Dermis blood vessel endothelial cell (primary cell): ENCODE measurements at regions not wholly inside any gene's neighbourhood (a gene's known extent, or its start where the extent isn't known, plus 50 kb on each side); places are given as distances from the start of the nearest gene placed in this dataset.
A peak's percentile ranks its signal among the peaks of the same experiment; 100 is the strongest.

Experiments used
- DNase-seq: peaks from one replicate; pipeline ENCODE4 v3.0.0; 2010

DNA sequence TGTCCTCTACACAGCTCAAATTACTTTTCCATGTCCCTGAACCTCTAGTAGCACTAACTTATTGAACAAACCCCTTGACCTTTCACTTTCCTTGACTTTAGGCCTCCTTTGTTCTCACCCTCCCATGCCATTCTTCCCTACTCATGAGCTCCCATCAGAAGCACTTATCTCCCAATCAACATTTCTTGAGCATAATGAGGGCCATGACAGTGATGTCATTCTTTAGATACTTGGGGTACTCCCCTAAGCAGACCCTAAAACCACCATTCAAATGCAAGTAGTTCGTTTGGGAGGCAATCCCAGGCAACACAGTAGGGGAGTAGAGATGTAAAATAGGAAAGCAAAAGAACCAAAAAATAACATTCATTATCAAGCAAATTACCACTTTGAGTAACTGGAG, 115.9 kb upstream of the ARHGAP28 start:
- no peak for DNase-seq

DNA sequence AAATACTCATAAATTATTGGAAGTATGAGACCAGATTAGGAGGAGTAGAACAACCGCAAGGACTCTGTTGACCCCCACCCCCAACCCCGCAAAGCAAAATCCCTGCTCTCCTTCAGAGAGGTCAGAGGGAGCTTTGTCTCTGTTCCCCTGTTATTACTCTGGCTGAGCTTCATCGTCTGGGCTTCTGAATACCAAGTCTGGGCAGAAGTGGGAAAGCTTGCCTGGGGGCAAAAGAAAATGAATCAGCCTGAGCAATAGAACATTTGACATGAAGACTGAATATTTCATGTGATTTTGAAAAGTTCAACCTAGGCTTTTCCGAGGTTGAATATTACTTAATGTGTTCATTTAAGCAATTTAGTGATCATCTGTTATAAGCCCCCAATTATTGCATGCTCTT, 114.6 kb upstream of the ARHGAP28 start:
- no peak for DNase-seq

DNA sequence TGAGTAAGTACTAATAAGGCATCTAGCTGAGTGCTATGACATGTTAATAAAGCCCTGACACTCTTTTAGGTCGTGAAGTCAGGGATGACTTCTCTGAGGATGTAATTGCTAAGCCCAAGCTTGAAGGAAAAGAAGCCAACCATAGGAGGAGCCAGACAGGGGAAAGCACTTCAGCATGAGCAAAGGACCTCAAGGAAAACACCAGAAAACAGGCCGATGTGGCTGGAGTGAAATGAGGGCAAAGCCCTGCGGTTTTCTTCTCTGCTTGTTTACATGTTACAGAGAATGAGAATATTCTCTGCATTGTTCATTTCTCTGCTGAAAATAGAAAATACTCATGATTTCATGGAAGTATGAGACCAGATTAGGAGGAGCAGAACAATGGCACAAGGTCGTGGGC, 112.5 kb upstream of the ARHGAP28 start:
- DNase-seq = no peak

DNA sequence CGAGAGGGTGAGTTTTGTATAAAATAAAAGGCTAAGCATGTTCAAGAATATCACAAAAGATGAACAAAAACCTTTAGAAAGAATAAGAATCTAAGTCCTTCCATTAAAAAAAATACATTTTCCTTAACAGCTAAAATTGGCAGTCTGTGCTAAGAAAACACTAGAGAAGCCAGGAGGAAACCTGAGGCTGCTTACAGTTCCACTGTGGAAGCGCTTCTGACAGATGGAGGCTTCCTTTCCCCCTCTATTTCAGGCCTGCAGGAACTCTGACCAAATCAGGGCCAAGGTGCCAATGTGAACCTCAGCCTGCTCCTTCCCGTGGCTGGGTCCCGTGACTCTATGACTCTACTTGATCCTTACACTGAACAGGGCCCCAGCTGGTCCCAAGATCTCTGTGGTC, 108.1 kb upstream of the ARHGAP28 start:
- DNase-seq = no peak

DNA sequence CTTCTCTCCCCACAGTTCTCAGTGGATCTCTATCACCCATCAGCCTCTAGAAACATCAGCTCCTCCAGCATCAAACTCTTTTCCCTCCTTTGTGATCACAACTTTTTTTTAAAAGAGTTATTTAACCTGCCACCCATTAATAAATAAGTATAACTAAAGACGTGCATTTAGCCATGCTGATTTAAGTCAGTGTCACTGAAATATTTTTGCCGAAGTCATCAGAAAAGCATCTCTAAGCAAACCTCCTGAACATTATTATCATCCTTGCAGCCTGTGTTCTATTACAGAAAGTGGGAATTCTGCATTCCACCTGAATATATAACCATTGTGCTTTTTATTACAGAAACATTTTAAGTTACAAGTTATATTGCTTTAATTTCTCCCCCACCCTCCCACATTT, 106.2 kb upstream of the ARHGAP28 start:
- no peak for DNase-seq

DNA sequence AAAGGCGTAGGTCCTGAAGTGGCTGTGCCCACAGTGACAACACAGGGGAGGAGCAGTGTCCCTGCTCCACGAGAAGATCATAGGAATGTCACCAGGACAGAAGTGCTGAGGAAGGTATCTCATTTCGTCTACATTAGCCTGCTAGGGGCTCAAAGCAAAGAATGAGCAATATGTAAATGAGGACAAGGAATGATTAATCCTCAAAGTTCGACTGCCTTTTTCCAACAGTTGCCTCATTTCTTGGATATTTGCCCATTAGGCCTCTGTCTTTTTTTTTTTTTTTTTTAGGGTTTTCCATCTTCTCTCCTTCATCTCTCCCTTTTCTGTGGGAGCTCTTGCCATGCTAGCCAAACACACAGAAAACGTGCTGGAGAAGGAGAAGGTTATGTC, 105.2 kb upstream of the ARHGAP28 start:
- DNase-seq = peak; percentile 1

DNA sequence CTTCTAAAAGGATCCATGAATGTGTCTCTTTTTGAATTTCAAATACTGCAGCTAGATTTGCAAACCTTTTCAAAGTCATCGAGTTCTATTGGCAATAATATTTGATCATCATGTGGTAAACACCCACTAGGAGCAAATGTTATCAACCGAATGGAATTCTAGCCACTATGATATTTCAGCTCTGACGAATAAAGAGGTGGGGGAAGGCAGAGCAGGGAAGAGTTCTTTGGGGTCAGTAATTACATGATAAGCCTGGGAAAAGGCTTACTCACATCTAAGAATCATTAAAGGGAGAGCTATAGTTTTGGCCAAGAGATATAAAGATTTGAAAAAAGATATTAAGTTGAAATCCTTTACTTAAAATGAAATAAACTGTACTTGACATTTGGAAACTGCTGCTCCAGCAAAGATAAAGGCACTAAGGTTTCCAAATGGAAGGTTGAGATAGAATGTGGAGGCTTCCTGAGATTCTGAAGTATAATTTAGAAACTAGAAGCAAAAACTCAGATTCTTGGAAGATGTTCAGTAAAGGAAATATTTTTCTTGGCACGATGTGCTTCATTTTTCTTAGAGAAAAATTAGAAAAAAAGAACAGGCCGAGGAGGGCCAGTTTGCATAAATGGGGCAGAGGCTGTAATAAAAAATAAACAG, 104.7 kb upstream of the ARHGAP28 start:
- no peak for DNase-seq

DNA sequence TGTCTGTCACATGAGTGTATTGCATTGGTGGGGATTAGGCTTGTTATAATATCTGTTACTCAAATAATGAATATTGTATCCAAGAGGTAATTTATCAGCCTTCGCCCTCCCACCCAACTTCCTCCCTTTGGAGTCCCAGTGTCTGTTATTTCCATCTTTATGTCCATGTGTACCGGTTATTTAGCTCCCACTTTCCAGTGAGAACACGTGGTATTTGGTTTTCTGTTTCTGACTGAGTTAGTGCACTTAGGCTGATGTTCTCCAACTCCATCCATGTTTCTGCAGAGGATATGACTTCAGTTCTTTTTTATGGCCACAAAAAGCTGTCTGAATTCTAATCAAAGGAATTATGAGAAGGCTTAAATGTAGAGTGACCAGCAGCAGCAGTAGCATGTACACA, 104.0 kb upstream of the ARHGAP28 start:
- no peak for DNase-seq

DNA sequence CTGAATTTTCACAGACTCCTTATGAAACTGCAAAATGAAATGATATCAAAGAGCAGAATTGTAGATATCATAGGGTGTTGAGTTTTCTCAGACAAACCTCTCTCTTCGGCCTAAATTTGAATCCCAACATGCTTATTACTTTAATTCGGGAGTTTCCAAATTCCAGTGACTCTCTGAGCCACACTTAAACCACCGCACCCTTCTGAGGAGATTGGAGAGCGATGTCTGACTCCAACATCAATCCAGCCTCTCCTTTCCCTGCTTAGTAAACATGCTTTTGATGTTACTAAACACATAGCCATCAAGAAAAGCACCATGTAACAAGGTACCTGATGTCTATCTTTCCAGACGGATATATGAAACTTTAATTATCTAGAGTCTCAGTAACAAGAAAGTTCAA, 103.1 kb upstream of the ARHGAP28 start:
- no peak for DNase-seq

DNA sequence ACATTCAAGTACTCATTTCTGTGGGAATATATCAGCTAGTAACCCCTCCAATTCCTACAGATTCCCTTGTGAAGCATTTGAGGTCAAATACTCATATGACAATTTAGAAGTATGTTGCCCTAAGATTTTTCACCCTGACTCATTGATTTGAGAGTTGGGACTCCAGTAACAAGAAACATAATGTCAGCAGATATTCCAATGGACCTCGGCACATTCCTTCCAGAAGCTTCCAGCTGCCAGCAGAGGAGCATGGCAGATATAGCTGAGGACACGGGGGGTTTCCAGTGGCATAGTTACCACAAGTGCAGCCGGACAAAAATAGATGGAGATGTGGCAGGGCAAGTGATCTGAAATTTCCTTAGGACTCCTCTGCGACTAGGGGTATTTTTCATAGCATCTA, 101.9 kb upstream of the ARHGAP28 start:
- DNase-seq = no peak

DNA sequence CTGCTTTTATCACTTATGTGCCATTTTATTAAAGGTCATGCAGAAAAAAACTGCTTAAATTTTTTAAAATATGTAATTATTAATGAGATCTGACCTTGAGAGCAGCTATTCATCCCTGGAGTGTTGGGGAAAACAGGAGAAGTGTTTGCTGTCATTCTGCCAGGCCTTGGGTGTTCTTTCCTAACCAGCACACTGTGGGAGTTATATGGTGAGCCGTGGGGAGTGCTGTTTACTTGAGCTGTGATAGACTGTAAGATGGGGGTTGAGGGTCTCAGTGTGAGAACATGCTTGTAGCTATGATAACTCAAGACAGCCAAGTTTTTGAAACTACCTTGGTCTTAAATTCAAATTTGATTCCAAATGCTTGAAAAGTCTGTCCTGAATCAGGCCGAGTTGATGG, 101.3 kb upstream of the ARHGAP28 start:
- DNase-seq = no peak

DNA sequence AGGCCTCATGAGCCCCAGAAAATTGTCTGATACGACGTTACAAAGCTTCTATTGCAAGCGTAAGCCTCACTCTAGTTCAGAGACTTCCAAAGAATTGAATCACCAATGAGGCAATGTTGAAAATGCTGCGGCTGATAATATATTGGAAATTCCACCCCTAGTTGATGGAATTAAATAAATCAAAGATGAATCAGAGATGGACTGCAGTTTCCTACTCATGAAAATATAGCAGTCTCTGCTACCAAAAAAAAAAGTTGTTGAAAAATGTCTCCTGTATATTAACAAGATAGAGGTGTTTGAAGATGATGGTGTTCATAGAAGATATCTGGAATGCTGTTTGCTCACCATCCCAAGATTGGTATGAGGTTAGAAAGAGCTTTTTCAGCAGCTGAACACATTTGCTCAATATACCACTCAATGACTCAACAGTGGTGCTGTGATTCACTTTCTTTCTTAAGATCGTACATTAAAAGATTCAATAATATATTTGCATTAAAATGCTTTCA, 99.8 kb upstream of the ARHGAP28 start:
- DNase-seq = no peak

DNA sequence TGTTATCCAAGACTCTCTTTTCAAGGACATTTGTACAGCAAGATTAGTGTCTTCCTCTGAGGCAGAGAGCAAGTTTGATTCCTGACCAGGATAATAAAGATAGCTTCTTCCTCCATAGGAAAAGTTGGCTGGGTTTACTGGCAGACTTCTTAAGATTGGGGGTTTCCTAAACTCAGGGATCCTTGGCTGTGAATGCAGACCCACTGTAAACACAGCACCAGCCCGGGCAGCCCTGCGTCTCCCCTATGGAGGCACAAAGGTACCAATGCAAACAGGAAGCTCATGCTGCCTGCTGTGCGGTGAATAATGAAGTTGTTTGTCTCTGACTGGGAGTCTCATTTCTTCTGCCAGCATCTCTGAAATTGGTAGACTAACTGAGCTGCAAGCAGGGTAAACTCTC, 96.2 kb upstream of the ARHGAP28 start:
- DNase-seq = no peak

DNA sequence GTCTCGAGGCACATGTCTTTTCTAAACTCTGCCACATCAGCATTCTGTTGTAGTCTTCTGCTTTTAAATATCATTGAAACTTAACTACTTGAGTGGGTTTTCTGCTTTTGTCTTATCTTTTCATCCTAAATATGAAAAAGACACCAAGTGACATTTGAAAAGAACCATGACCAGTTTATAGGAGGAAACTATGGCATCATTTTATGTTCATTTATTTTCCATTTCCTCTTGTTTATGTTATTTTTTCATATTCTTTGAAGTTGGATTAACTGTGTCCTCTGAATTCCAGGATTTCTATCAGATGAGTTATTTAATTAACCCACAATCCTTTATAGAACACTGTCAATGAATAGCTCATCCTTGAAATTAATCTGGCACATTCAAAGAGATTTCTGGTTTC, 93.4 kb upstream of the ARHGAP28 start:
- DNase-seq = no peak

DNA sequence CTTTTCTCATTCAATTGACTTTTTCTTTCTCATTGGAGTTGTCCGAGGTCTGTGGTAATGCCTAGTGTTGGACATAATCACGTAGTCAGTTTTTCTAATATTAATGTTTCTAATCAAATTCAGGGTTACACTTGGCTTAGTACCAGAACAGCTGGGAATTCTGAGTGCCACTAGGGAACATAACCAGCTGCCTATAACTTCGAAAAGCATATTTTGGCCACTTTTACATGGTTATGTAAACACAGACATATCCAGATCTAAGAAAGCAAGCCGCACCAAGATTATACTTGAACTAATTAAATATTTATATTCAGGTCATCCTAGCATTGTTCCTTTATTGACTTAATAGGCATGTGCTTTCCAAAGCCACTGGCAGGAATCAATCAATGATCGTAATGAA, 91.1 kb upstream of the ARHGAP28 start:
- no peak for DNase-seq

DNA sequence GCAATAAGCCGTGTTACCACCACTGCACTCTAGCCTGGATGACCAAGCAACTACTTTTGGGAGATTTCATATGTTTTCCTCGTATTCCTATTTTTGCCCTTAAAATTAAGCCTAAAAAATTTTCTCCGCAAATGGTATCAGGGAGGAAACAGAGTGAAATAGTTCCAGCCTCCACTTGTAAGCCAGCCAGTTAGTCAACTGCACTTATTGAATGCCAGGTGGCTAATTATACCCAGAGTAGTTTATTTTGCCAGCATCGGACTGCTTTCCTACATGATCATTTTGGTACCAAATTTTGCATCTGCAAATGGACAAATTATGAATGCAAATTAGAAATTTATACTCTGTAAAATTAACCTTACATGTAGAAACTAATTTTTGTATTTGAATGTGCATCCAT, 90.2 kb upstream of the ARHGAP28 start:
- no peak for DNase-seq

DNA sequence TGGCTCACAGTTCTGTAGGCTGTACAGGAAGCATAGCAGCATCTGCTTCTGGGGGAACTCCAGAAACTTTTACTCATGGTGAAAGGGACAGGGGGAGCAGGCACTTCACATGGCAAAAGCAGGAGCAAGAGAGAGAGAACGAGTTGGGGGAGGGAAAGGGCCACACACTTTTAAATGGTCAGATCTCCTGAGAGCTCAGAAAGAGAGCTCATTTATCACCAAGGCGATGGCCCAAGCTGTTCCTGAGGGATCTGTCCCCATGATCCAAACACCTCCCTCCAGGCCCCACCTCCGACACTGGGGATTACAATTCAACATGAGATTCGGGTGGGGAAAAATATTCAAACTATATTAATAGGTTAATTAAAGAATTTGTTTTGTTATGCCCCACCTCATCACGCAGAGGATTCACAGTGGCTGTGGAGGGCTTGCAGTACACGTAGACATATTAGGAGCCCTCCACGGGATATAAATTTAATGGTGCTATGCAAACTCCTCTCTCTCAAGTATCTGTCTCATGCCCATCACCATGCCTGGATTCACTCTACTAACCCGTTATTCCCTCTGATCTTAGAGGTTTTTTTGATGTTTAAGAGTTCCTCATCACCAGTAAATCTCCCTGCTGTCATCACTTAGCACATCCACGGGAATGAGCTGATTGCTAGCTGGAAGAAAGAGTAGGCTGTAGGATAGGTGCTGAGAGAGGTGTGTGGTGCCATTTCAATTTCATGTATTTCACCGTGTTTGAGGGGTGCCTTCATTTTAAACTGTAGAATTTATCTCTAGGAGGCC, 84.5 kb upstream of the ARHGAP28 start:
- DNase-seq = no peak

DNA sequence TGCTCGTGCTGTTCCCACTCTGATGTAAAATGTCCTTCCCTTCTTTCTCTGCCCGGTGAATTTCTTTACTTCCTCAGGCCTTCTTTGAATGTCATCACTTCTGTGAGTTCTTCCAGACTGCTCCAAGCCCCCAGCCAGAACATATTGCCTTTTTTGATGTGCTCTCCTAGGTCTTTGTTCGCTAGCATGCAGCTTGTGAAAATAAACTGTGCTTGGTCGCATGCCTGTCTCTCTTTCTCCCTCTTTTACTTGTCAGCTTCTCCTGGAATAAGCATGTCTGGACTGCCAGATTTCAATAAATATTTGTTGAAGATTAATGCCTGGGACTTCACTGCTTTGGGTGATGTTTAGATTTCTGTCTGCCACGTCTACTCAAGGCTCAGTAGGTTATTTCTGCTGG, 82.7 kb upstream of the ARHGAP28 start:
- no peak for DNase-seq

DNA sequence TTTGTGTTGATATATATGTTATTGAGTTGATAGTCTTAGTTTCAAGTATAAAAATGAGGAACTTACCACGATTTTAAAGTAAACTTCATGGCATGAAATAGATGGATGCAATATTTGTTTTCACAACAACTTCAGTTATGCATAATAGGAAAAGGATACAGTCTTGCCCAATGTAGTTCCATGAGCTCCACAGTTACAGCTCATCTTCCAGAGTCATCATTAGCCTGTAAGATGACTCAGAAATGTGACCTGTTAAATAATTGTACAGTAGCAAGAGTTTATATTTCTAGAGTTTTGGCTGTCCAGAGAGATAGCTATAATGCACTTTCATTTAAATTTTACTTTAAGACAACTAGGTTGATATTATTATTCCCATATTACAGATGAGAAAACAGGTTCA, 80.9 kb upstream of the ARHGAP28 start:
- DNase-seq = no peak

DNA sequence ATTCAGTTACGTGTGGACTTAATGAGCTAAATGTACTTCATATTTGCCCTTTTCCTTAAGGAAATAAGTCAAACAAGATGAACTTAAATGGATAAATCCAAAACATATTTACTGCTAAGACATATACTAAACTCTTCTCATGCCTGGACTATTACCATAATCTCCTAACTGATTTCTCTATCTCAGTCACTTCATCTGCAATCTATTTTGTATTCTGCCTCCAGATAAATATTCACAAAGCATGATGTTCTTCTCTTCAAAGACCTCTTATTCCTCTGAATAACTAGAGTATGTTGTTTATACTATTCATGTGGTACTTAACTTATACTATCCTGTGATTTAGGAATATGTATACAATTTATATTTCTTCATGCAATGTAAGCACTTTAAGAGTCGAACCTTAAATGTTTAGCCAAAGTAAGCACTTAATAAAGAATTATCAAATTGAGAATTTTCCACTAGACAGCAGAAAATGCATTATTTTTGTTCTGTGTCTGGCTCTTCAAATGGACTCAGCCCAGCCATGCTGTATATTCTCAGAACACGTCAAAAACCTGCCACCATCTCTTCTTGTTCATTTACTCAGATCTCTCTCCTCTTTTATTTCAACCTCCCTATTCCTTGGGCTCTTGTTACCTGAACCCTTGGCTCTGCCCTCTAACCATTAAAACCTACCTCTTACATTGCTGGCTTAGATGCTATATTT, 79.9 kb upstream of the ARHGAP28 start:
- no peak for DNase-seq

DNA sequence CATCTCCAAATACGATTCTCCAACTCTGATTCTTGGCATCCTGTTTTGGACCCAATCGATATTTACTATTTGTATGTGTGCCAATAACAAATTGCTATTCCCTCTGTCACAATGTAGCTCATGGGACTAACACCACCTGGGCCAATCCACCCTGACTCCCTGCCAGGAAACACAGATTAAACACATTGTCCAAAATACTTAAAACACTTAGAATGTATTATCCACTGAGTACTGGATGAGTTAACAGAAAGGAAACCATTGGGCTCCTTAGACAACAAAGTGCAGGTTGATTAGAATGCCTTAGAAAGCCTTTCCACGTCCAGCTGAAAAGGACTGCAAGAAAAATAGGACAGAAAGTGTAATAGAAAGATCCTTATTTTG, 79.4 kb upstream of the ARHGAP28 start:
- no peak for DNase-seq

DNA sequence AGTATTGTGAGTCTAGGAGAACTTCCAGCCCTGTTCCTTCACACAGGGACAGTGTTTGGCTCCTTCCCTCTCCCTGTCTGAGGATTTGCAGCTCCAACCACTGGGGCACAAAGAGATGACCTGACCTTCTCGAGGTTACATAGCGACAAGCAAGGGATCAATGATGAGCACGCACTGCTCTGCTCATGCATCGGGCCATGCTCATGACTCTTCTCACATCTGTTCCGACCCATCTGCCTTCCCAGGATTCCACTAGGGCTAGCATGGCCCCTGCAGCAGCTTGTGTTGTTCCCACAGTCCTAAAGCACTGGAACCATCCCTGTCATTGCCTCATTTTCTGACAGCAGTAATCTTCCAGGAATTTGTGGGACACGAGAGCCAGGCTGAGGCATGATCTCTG, 78.8 kb upstream of the ARHGAP28 start:
- DNase-seq = no peak

DNA sequence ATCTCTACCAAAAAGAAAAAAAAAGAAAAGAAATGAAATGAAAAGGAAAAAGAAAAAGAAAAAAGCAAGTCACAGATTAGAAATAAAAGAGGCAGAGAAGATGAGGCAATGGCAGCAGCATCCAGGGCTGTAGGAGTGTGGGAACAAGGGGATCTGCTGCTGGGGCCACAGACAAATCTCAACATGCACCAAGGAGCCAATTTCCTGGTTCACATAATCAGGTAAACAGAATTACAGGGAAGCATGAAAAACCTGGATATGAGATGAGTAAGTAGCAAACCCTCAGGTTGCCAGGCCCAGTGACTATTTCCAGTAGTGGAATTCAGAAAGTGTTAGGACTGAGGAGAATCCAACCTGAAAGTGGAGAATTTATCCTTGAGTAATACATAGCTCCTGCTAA, 77.4 kb upstream of the ARHGAP28 start:
- DNase-seq = no peak

DNA sequence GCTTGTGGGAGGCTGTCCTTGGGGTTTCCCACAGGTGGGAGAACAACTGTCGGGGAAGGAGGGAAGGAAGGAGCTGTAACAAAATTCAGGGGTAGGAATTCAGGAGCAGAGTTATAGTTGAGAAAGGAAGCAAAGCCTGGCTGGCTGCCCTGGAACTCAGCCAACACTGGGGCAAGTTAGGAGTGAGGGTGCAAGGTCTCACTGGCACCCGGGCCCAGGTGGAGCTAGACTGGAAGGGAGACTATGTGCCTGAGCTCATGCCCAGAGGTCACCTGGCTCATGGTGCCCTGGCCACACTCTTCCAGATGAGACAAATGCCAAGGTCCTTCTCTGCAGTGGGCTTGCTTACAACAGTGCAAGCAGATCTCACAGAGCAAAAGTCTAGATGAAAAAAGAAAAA, 75.6 kb upstream of the ARHGAP28 start:
- DNase-seq = no peak
